ENCODE measurements at regions not wholly inside any gene's neighbourhood (a gene's known extent, or its start where the extent isn't known, plus 50 kb on each side); places are given as distances from the start of the nearest gene placed in this dataset.

DNA sequence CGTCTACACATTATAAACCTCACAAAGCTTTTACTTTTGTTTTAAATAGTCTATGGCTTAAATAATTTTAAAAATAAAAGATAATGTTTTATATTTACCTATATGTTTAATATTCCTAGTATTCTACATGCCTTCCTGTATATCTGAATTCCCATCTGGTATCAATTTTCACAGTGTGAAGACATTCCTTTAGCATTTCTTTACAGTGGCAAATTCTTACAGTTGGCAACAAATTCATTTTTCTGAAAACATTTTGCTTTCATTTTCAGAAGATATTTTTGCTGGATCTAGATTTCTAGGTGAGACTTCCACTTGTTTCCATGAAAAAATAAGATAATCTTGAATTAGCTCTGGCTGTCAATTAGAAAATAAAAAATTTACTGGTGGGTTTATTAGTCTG lies 471.4 kb upstream of the NAALADL2 start:
- H3K27ac ChIP-seq, result no peak overlapping the region
- WGBS, 2 donors (ENCODE audit: low coverage in 1 of 2), result 95 to 100% methylated on average over 1 of the region's 1 CpG
- TF ChIP-seq POLR2A (IDR thresholded peaks at IDR 0.05) (no peak), POLR2AphosphoS5 (IDR thresholded peaks at IDR 0.05) (no peak), EP300 (IDR thresholded peaks at IDR 0.05) (no peak)
- TF ChIP-seq, protein P1, sequence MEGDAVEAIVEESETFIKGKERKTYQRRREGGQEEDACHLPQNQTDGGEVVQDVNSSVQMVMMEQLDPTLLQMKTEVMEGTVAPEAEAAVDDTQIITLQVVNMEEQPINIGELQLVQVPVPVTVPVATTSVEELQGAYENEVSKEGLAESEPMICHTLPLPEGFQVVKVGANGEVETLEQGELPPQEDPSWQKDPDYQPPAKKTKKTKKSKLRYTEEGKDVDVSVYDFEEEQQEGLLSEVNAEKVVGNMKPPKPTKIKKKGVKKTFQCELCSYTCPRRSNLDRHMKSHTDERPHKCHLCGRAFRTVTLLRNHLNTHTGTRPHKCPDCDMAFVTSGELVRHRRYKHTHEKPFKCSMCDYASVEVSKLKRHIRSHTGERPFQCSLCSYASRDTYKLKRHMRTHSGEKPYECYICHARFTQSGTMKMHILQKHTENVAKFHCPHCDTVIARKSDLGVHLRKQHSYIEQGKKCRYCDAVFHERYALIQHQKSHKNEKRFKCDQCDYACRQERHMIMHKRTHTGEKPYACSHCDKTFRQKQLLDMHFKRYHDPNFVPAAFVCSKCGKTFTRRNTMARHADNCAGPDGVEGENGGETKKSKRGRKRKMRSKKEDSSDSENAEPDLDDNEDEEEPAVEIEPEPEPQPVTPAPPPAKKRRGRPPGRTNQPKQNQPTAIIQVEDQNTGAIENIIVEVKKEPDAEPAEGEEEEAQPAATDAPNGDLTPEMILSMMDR (IDR thresholded peaks at IDR 0.05), result no peak

GRCh38 chr3:174397848-174398247 lies 461.3 kb upstream of the NAALADL2 start:
- Histone ChIP-seq H3K36me3 (no peaks in the 10 kb centered on the region), H3K9me3 (no peaks in the 10 kb centered on the region), H3K4me3 (no peak overlapping the region), H3K27me3 (no peaks in the 10 kb centered on the region), H3K4me1 (no peaks in the 10 kb centered on the region), H3K27ac (no peak overlapping the region)
- TF ChIP-seq, protein P1 (IDR thresholded peaks at IDR 0.05), result peak in 3 of 4 experiments; percentile 15 to 55 (median 16)
- no peak for TF ChIP-seq EP300 (IDR thresholded peaks at IDR 0.05)
- ATAC-seq, result no peak

More for the DNA sequence above, 471.4 kb upstream of the NAALADL2 start:
- no peaks in the 10 kb centered on the region for H3K4me1 ChIP-seq
- no peaks in the 10 kb centered on the region for H3K27me3 ChIP-seq
- no peaks in the 10 kb centered on the region for H3K36me3 ChIP-seq
- peaks cover 0 to 8% (median 0%) of the 10 kb centered on the region in 3 donors for H3K9me3 ChIP-seq
- H3K4me3 ChIP-seq, result no peak overlapping the region
- ATAC-seq, result no peak

- WGBS, 2 donors (ENCODE audit: low coverage in 1 of 2), result 80 to 100% methylated on average over 1 of the region's 1 CpG
- Histone ChIP-seq H3K4me3 (no peak overlapping the region), H3K36me3 (no peaks in the 10 kb centered on the region), H3K9me3 (no peaks in the 10 kb centered on the region), H3K27ac (no peak overlapping the region), H3K4me1 (no peaks in the 10 kb centered on the region), H3K27me3 (no peaks in the 10 kb centered on the region)
- no peak for ATAC-seq
- TF ChIP-seq EP300 (IDR thresholded peaks at IDR 0.05), result no peak
- TF ChIP-seq POLR2AphosphoS5 (IDR thresholded peaks at IDR 0.05), result no peak
- TF ChIP-seq, protein P1 (IDR thresholded peaks at IDR 0.05), result no peak
Observed at GRCh38 chr3:174398761-174399160, 460.4 kb upstream of the NAALADL2 start.

- Histone ChIP-seq H3K4me3 (no peak overlapping the region), H3K36me3 (no peaks in the 10 kb centered on the region), H3K4me1 (no peaks in the 10 kb centered on the region)
Observed at GRCh38 chr3:174403831-174404230, 455.3 kb upstream of the NAALADL2 start.

DNA sequence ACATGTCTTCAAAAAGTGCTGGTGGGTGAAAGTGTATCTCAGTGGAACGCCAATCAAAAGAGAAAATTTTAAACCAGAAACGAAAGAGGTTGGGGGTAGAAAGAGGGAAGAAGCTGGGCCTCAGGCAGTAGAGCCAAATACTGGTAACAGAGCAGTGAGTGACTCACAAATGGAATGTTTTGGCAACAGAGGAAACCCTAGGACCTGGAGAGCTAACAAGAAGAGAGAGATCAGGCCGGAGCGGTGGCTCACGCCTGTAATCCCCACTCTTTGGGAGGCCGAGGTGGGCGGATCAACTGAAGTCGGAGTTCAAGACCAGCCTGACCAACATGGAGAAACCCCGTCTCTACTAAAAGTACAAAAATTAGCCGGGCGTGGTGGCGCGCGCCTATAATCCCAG lies 450.8 kb upstream of the NAALADL2 start:
- no peak overlapping the region for H3K4me3 ChIP-seq
- no peaks in the 10 kb centered on the region for H3K27me3 ChIP-seq
- no peak overlapping the region for H3K27ac ChIP-seq
- ATAC-seq, result no peak
- H3K36me3 ChIP-seq, result no peaks in the 10 kb centered on the region
- TF ChIP-seq, protein P1 (IDR thresholded peaks at IDR 0.05), result no peak
- TF ChIP-seq EP300 (IDR thresholded peaks at IDR 0.05), result no peak
- no peaks in the 10 kb centered on the region for H3K9me3 ChIP-seq
- 91 to 94% methylated on average over 6 to 14 of the region's 14 CpGs for whole genome bisulfite sequencing, 2 donors (ENCODE audit: low coverage in 1 of 2)
- no peaks in the 10 kb centered on the region for H3K4me1 ChIP-seq

More at GRCh38 chr3:174403831-174404230, 455.3 kb upstream of the NAALADL2 start:
- Histone ChIP-seq H3K9me3 (no peaks in the 10 kb centered on the region), H3K27ac (no peak overlapping the region), H3K27me3 (no peaks in the 10 kb centered on the region)
- TF ChIP-seq, protein P1 (IDR thresholded peaks at IDR 0.05), result no peak
- no peak for ATAC-seq

Data from gastroesophageal sphincter (tissue), 4 donors.